NCI-H1092 (cell line): ENCODE measurements at regions not wholly inside any gene's neighbourhood (a gene's known extent, or its start where the extent isn't known, plus 50 kb on each side); places are given as distances from the start of the nearest gene placed in this dataset.

Source experiments
- DNase-seq: peaks from one replicate; lab custom pipeline; 2025; lab: John Stamatoyannopoulos, UW

DNA sequence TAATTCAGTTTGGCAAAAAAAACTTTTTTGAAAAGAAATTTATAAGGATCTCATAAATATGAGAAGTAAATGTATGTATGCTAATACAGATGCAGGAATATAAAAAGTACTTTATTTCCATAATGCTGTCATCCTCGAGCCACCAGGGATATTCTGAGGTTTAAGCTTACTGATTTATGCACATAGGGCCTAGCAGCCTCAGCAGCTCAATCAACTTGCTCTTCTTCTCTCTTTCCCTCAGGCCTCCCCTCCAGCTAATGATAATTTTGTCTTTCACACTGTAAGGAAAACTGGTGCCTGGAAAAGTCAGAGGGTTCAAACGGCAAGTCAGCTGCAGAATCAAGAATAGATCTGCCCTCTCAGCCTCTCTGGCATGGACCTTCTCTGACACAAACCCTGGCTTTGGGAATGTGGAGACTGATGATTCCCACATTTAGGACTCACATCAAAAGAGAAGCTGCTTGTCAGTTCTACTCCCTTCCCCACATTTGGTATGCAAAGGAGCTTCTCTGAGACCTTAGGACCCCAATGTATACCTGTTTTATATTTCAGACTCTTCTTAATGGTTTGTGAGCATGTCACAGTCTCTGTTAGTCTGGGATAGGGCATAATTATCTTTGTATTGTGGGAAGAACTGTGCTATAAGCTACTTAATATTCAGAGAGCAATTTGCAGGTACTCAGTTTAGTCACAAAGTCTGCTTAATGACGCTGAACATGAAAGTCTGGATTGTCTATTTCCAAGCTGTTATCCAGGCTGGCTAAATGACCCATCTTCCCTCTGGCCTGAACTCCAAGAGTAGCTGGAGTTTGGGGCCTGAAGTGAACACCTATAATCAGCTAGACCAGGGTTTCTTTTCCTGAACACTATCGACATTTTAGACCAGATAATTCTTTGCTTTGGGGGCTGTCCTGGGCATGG is 52.1 kb upstream of the DIPK1A start:
- DNase-seq = no peak

DNA sequence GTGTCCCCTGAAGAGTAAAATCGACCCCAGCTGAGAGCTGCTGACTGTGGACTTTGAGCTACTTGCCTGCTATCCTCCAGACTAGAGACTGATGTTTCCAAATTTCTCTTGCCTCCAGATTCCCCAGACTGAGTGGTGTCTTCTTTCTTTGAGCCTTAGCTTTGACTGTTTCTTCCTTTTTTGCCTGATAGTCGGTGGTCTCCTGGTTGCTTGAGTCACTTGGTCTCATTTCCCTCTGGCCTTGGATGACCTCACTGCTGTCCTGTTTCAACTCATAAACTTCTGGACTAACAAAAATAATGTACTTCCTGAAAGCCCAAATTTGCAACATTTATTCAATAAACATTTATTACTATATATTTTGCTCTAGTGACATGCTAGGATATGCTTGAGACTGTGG is 52.9 kb upstream of the DIPK1A start:
- no peak for DNase-seq

GRCh38 chr1:93015590-93015989 is 54.3 kb upstream of the DIPK1A start:
- DNase-seq = no peak

DNA sequence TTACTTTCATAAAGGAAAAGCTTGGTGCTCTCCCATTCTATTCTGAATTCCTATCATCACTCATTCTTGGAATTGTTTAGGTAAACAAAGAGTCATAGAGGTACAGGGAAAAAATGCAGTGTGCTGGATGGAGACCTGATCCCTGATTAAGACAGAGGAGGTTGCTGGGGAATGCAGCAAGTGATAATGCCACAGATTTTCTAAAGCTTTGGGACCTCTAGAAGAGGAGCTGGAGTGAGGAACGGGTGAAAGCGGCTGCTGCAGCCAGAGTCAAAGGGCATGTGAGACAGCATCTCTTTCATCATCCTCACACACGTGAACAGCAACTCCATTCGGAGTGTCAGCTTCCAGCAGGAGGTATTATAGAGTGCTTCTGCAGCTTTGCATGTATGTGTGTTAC is 54.9 kb upstream of the DIPK1A start:
- DNase-seq = no peak

DNA sequence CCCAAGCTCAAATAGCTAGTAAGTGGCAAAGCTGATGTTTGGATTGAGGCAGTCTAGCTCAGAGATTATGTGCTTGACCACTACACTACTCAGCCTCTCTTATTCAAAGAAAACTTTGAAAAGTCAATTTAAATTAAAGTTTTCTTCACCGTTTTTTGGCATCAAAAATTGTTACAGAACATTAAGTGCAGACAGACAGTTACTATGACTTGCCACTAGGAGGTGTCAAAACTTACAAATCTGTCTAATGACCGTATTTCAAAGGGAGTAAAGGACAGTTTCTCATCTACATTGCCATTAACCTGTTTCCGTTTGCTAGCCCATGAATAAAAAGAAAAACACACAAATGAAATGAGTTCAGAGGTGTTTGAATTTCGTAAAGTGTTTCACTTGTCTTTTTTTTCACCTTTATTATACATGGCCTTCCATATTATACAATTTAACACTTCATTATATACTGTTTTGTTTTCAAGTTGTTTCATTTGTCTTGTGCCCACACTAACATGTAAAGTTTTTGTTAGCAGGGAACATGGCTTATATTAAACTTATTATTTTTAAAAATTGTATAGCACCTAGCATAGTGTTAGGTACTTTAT is 57.4 kb upstream of the MTF2 start:
- DNase-seq = peak; percentile 41

DNA sequence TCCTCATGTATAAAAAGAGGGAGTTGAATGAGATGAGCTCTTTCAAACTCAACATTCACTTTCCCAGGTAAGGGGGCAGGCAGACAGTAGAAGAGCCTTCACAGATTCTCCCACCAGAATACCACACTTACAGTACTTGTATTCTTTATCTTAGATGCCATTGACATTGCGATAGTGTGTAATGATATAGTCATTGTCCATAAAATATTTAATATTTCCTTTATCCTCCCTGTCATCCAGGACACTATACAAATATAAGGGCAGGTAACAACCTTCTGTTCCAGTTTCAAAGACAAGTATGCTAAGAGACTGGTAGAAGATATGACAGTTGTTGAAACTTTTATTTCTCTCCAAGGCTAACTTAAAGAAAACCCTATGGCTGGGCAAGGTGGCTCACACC is 56.5 kb upstream of the MTF2 start:
- DNase-seq = no peak

DNA sequence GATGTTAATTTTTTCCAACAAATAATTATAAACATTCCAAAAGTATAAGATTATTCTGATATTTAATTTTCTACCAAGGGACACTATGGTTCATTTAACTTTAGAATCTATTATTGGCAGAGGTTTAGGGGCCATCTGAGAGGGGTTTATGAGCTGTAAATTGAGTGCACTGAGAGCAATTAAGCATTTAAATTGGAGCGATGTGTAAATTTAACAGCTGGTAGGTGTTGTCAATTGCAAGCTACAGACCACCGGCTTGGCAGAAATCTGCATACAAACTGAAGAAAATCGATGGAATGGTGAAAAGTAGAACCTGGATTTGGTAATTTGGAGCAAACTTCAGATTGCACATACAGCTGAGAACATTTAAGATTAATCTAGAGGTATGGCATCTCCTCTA is 55.8 kb upstream of the MTF2 start:
- DNase-seq = no peak

DNA sequence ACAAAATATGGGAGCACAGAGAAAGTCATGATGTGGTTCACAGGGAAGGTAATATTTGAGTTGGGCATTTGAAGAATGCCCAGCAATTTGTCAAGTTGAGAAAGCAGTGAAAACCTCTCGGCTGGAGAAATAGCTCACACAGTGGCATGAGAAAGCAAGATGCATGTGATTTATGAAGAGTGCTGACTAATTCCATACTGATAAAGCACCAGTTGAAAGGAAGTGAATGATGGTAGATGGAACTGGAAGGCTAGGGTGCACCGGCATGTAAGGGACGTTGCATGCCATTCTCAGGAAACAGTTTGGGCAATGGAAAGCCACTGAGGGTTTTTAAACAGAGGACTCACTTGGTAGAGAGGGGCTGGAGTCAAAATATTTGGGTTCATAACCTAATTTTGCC is 53.5 kb upstream of the MTF2 start:
- DNase-seq = no peak

- no peak for DNase-seq
Measured at GRCh38 chr1:93028542-93028941, 50.5 kb upstream of the MTF2 start.
